ENCODE measurements at regions not wholly inside any gene's neighbourhood (a gene's known extent, or its start where the extent isn't known, plus 50 kb on each side); places are given as distances from the start of the nearest gene placed in this dataset.

DNA sequence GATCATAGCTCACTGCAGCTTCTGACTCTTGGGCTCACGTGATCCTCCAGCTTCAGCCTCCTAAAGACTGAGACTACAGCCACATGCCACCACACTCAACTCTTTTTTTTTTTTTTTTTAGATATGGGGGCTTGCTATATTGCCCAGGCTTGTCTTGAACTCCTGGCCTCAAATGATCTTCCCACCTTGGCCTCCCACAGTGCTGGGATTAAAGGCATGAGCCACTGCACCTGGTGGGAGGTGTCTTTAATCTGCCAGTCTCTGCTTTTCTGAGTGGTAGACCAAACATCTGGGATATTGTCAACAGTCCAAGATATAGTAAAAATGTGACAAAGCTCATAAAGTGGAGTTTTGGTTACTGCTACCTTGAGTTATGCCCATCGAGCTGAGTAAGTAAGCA lies 104.9 kb upstream of the FOXP2 start:
- TF ChIP-seq, protein P1, sequence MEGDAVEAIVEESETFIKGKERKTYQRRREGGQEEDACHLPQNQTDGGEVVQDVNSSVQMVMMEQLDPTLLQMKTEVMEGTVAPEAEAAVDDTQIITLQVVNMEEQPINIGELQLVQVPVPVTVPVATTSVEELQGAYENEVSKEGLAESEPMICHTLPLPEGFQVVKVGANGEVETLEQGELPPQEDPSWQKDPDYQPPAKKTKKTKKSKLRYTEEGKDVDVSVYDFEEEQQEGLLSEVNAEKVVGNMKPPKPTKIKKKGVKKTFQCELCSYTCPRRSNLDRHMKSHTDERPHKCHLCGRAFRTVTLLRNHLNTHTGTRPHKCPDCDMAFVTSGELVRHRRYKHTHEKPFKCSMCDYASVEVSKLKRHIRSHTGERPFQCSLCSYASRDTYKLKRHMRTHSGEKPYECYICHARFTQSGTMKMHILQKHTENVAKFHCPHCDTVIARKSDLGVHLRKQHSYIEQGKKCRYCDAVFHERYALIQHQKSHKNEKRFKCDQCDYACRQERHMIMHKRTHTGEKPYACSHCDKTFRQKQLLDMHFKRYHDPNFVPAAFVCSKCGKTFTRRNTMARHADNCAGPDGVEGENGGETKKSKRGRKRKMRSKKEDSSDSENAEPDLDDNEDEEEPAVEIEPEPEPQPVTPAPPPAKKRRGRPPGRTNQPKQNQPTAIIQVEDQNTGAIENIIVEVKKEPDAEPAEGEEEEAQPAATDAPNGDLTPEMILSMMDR (IDR thresholded peaks at IDR 0.05; ENCODE audit: low read depth, low read length), result no peak

DNA sequence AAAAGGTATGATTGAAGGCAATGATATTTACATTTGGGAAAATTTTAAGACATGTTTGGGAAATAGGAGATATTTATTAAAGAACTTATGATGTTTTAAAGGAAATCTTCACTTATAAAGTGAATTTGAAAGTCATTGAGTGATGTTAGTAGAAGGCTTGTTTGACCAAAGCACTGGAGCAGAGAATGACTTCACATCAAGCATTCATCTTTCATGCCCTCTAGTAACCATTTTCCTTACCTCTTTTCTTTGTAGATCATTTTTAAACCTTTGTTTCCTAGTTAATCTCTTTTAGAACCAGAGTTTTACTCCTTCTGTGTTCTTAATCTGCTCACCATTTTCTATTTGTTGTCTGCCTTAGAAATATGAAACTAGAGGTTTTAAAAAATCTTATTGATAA lies 111.3 kb upstream of the FOXP2 start:
- no peak for DNase-seq (ENCODE audit: low read depth in 2 of 2)
- TF ChIP-seq, protein P1 (IDR thresholded peaks at IDR 0.05; ENCODE audit: low read depth, low read length), result no peak
- no peak overlapping the region for H3K4me3 ChIP-seq (replicated peaks in 1 of 2; ENCODE audit: low read depth in 2 of 2, low read length in 2 of 2)

More for the DNA sequence above, 104.9 kb upstream of the FOXP2 start:
- DNase-seq (ENCODE audit: low read depth in 2 of 2), result no peak
- H3K4me3 ChIP-seq (replicated peaks in 1 of 2; ENCODE audit: low read depth in 2 of 2, low read length in 2 of 2), result no peak overlapping the region

DNA sequence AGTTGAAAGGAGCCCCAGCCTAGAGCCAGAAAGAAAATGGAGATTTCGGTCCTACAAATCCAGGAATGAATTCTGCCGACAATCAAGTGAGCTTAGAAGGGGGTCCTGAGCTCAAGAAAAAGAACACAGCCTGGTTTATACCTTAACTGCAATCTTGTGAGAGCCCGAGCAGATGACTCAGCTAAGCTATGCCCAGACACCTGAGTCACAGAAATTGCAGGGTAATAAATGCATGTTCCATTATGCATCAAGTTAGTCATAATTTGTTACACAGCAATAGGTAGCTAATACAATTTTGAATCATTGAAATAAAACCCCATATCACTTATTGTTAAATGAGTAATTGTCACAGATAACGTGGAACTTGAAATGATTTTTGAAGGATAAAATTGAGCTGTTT lies 111.8 kb upstream of the FOXP2 start:
- no peak overlapping the region for H3K4me3 ChIP-seq (replicated peaks in 1 of 2; ENCODE audit: low read depth in 2 of 2, low read length in 2 of 2)
- TF ChIP-seq, protein P1 (IDR thresholded peaks at IDR 0.05; ENCODE audit: low read depth, low read length), result no peak
- no peak for DNase-seq (ENCODE audit: low read depth in 2 of 2)

DNA sequence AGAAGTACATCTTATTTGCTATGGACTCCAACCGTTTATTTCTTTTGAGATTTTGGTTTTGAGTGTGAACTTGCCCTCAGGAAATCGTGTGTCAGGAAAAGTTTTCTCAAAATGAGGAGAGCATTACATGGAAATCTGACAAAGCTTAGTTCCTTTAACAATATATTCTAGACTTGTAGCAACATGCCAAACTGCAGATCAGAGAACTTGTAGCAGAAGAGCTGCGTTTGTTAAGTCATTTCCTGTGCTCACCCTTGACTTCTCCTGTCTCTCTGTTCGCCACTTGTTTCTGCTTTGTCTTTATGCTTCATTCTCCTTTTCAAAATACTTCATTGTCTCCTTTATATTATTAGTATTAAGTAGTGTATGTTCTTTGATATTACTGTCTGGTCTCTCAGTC lies 116.6 kb upstream of the FOXP2 start:
- DNase-seq (ENCODE audit: low read depth in 2 of 2), result no peak
- no peak overlapping the region for H3K4me3 ChIP-seq (replicated peaks in 1 of 2; ENCODE audit: low read depth in 2 of 2, low read length in 2 of 2)
- TF ChIP-seq, protein P1 (IDR thresholded peaks at IDR 0.05; ENCODE audit: low read depth, low read length), result no peak

DNA sequence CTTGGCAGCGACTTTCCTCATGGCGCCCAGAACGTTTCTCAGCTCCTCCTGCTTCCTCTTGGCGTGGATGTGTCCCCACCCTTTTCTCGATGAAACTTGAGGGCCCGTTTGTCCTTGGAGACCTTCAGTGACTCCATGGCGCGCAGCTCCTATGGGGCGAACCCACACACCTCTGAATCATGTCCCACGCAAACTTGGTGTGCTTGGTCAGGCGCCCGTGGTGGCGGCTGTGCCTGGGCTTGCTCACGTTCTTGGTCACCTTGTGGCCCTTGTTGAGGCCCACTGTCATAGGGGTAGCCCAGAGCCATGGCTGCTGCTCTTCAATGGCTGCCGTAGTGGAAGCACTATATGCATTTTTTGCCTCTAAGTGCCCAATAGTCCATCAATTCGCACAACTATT lies 117.5 kb upstream of the FOXP2 start:
- no peak overlapping the region for H3K4me3 ChIP-seq (replicated peaks in 1 of 2; ENCODE audit: low read depth in 2 of 2, low read length in 2 of 2)
- TF ChIP-seq, protein P1 (IDR thresholded peaks at IDR 0.05; ENCODE audit: low read depth, low read length), result no peak
- no peak for DNase-seq (ENCODE audit: low read depth in 2 of 2)

DNA sequence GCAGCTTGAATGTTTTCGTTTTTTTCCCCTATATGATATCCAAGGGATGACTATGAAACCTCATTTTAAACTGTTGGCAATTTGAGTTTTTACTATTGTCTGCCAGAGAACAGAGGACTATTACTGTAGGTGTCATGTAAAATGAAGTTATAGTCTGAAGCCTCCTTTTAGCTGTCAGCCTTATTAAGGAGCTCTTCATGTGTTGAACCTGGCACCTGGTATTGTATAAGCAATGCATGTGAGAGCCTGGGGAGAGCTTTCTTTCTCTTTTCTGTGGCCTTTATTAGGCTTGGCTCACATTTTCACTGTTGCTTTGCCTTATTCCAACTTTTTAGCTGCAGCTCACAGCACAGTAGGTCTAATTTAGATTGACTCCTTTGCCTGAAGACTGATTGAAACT lies 119.1 kb upstream of the FOXP2 start:
- TF ChIP-seq, protein P1 (IDR thresholded peaks at IDR 0.05; ENCODE audit: low read depth, low read length), result no peak

DNA sequence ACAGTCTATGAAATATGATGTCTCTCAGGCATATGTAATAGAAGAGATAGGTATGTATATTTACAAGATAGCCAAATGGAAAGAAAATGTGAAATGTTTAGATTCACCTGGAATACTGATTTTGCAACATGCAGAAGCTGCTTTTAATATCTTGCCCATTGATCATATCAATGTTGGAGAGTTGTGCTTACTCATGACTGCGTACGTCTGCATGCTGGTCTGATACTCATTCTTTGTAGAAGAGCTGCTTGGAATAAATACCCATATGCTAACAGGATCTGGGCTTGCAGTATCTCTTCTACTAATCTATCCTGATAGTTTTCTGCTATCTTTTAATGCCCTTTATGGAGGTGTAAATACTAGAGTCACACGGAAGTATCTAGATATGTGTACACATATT lies 120.6 kb upstream of the FOXP2 start:
- no peak overlapping the region for H3K4me3 ChIP-seq (replicated peaks in 1 of 2; ENCODE audit: low read depth in 2 of 2, low read length in 2 of 2)
- no peak for DNase-seq (ENCODE audit: low read depth in 2 of 2)
- TF ChIP-seq, protein P1 (IDR thresholded peaks at IDR 0.05; ENCODE audit: low read depth, low read length), result no peak

More for the DNA sequence above, 119.1 kb upstream of the FOXP2 start:
- no peak for DNase-seq (ENCODE audit: low read depth in 2 of 2)
- no peak overlapping the region for H3K4me3 ChIP-seq (replicated peaks in 1 of 2; ENCODE audit: low read depth in 2 of 2, low read length in 2 of 2)
